OCI-LY7 (cell line): ENCODE measurements at regions not wholly inside any gene's neighbourhood (a gene's known extent, or its start where the extent isn't known, plus 50 kb on each side); places are given as distances from the start of the nearest gene placed in this dataset.

Experiments
- BruUV-seq: library from RNA; stranded (reverse); fragments of 400-500 nt; replicated peaks from 2 replicates; lab custom pipeline; 2021; lab: Mats Ljungman, UMichigan
- CTCF ChIA-PET: fragments of 300-600 bp; sonication (Branson Sonifier 250); formaldehyde crosslinking; loops from one replicate; lab custom pipeline; 2022; ENCODE audit warnings: antibody characterized with exemption; ENCODE audit not compliant: unreplicated experiment; lab: Charles Lee
- POLR2A ChIA-PET: fragments of 300-600 bp; sonication (Branson Sonifier 250); formaldehyde crosslinking; loops from one replicate; lab custom pipeline; 2022; ENCODE audit warnings: antibody characterized with exemption; lab: Charles Lee
- DNase-seq: peaks from one replicate; pipeline ENCODE4 v3.0.0-alpha.2; 2015; ENCODE audit warnings: low spot score
- H2AFZ ChIP-seq: fragments of 200-600 bp; sonication (generic), shearing (Covaris generic); 2 replicates; pipeline ENCODE4 v1.6.1; 2014; ENCODE audit warnings: mild to moderate bottlenecking, antibody characterized with exemption, low read length, moderate library complexity
- H3K27ac ChIP-seq: fragments of 200-600 bp; sonication (generic); 2 replicates; pipeline ENCODE4 v1.5.1; 2014; ENCODE audit warnings: mixed run types, low read depth, mild to moderate bottlenecking, moderate library complexity, low read length, inconsistent platforms; ENCODE audit not compliant: poor library complexity, severe bottlenecking
- H3K36me3 ChIP-seq: fragments of 200-600 bp; sonication (generic); 2 replicates; pipeline ENCODE4 v1.6.1; 2014; ENCODE audit warnings: mild to moderate bottlenecking, antibody characterized with exemption, low read length, moderate library complexity, mixed read lengths; ENCODE audit not compliant: insufficient read depth
- H3K4me1 ChIP-seq: fragments of 200-600 bp; sonication (generic); 2 replicates; pipeline ENCODE4 v1.5.1; 2014; ENCODE audit warnings: mild to moderate bottlenecking, low read length; ENCODE audit not compliant: insufficient read depth, poor library complexity, severe bottlenecking
- H3K4me2 ChIP-seq: fragments of 200-600 bp; sonication (generic); 2 replicates; pipeline ENCODE4 v1.6.1; 2014; ENCODE audit warnings: mild to moderate bottlenecking, low read length
- H3K4me3 ChIP-seq: fragments of 200-600 bp; sonication (generic); 2 replicates; pipeline ENCODE4 v1.5.1; 2014; ENCODE audit warnings: mild to moderate bottlenecking, low read depth, low read length; ENCODE audit not compliant: poor library complexity, severe bottlenecking
- H3K79me2 ChIP-seq: fragments of 200-600 bp; sonication (generic); 2 replicates; pipeline ENCODE4 v1.6.1; 2016; ENCODE audit warnings: low read depth, mild to moderate bottlenecking, low read length, moderate library complexity, mixed read lengths; ENCODE audit not compliant: insufficient read depth
- H3K9me2 ChIP-seq: fragments of 200-600 bp; sonication (generic); 2 replicates; pipeline ENCODE4 v1.6.1; 2016; ENCODE audit warnings: mild to moderate bottlenecking, low read length, mixed read lengths; ENCODE audit not compliant: insufficient read depth
- H3K9me3 ChIP-seq: fragments of 200-600 bp; sonication (generic); 2 replicates; pipeline ENCODE4 v1.6.1; 2014; ENCODE audit warnings: mild to moderate bottlenecking, mixed run types, low read length, mixed read lengths
- H4K20me1 ChIP-seq: fragments of 200-600 bp; sonication (generic); 2 replicates; pipeline ENCODE4 v1.6.1; 2014; ENCODE audit warnings: mild to moderate bottlenecking, antibody characterized with exemption, low read length, moderate library complexity, mixed read lengths; ENCODE audit not compliant: insufficient read depth
- CTCF ChIP-seq: fragments of 200-600 bp; sonication (generic); conservative IDR thresholded peaks from 2 replicates; pipeline ENCODE4 v1.5.1; 2014; ENCODE audit warnings: mild to moderate bottlenecking, antibody characterized with exemption, low read length, moderate library complexity, mixed read lengths
- EZH2phosphoT487 ChIP-seq: fragments of 200-600 bp; sonication (generic); IDR thresholded peaks from 2 replicates; pipeline ENCODE4 v1.6.1; 2018; ENCODE audit warnings: low read depth, borderline replicate concordance, mild to moderate bottlenecking, mixed run types, antibody characterized with exemption, low read length, moderate library complexity, mixed read lengths
- intact Hi-C: fragments of 100-400 bp; cut with micrococcal nuclease; formaldehyde crosslinking; loops from one replicate; pipeline ENCODE4 v1.10.0; 2022; ENCODE audit not compliant: unreplicated experiment

DNA sequence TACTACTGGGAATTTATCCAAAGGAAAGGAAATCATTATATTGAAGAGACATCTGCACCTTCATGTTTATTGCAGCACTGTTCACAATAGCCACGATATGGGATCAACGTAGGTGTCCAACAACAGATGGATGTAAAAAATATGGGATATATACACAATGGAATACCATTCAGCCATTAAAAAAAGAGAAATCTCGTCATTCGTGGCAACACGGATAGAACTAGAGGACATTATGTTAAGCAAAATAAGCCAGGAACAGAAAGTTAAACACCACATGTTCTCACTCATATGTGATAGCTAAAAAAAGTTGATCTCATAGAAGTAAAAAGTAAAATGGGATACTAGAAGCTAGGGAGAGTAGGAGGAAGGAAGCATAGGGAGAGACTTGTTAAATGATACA is 82.9 kb upstream of the CLMN start:
- no peaks in the 10 kb centered on the region for H3K4me1 ChIP-seq
- no peak overlapping the region for H2AFZ ChIP-seq
- TF ChIP-seq EZH2phosphoT487 (no peak), CTCF (no peak)
- no peak overlapping the region for H3K27ac ChIP-seq
- H3K4me3 ChIP-seq, result no peak overlapping the region
- BruUV-seq, result no TSS peak
- H3K36me3 ChIP-seq, result no peaks in the 10 kb centered on the region
- H3K79me2 ChIP-seq, result no peaks in the 10 kb centered on the region
- no peak overlapping the region for H3K4me2 ChIP-seq
- no peak for DNase-seq
- ChIA-PET POLR2A (no interaction called here), CTCF (no interaction called here)
- no peaks in the 10 kb centered on the region for H3K9me2 ChIP-seq
- H4K20me1 ChIP-seq, result no peaks in the 10 kb centered on the region
- intact Hi-C loops, result no loop called here
- H3K9me3 ChIP-seq, result no peaks in the 10 kb centered on the region

GRCh38 chr14:95402176-95402575 is 82.5 kb upstream of the CLMN start:
- Histone ChIP-seq H3K4me2 (no peak overlapping the region), H3K4me1 (no peaks in the 10 kb centered on the region), H3K36me3 (no peaks in the 10 kb centered on the region), H3K27ac (no peak overlapping the region), H3K9me3 (no peaks in the 10 kb centered on the region), H3K79me2 (no peaks in the 10 kb centered on the region), H4K20me1 (no peaks in the 10 kb centered on the region), H3K4me3 (no peak overlapping the region), H2AFZ (no peak overlapping the region), H3K9me2 (no peaks in the 10 kb centered on the region)
- no peak for DNase-seq
- BruUV-seq, result no TSS peak
- ChIA-PET CTCF (no interaction called here), POLR2A (no interaction called here)
- no peak for TF ChIP-seq CTCF
- no peak for TF ChIP-seq EZH2phosphoT487
- intact Hi-C loops, result no loop called here

DNA sequence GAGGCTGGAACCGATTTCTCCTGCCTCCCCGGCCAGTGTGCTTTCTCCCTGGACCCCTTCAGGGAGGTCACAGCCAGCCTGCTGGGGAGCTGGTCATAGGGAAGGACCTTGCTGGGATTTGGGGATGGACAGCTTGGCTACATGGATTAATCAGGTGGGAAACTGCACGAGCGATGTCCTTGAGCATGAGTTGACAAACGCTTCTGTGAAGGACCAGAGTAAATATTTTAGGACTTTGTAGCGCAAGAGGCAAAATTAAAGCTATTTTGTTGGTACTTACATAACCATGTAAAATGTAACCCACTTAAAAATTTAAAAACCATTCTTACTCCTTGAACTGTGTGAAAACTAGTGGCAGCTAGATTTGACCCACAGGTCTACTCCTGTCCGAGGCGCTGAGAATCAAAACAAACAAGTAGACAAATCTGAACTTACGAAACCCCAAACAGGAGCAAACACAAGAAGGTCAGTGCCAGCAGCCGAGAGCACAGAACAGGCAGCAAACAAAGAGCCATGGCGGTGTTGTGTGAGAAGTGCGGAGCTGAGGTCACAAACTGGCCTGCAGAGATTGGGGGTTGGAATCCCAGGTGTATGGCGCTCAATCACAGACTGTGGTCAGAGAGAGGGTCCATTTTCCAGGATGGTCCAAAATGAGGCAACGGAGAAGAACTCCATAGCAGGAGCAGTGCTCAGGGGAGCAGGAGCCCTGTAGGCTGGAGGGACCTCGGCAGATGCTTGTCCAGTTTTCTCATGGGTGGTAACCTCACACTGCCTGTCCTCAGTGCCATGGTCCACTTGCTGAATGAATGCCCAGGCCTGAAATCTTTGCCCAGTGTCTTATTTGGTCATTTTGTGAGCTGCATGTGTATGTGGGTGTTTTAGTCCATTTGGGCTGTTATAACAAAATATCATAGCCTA is 79.2 kb upstream of the CLMN start:
- Histone ChIP-seq H3K4me3 (no peak overlapping the region), H3K9me3 (no peaks in the 10 kb centered on the region), H3K36me3 (no peaks in the 10 kb centered on the region), H3K4me2 (no peak overlapping the region), H3K9me2 (no peaks in the 10 kb centered on the region), H2AFZ (no peak overlapping the region), H4K20me1 (no peaks in the 10 kb centered on the region), H3K79me2 (no peaks in the 10 kb centered on the region), H3K27ac (no peak overlapping the region), H3K4me1 (no peaks in the 10 kb centered on the region)
- CTCF ChIA-PET, result no interaction called here
- POLR2A ChIA-PET, result interaction anchor here (1.5 kb wide), 1 partner anchor 11 kb away, joined by 3 read pairs; no protein-coding TSS in a partner anchor
- no peak for DNase-seq
- BruUV-seq, result no TSS peak
- TF ChIP-seq CTCF (no peak), EZH2phosphoT487 (no peak)
- intact Hi-C loops, result no loop called here
